HG03571 (cell line): ENCODE measurements at regions not wholly inside any gene's neighbourhood (a gene's known extent, or its start where the extent isn't known, plus 50 kb on each side); places are given as distances from the start of the nearest gene placed in this dataset.

Experiments
- ATAC-seq: cut with Tn5 transposase; IDR thresholded peaks from one replicate; pipeline ENCODE4 v1.9.1; 2021; ENCODE audit not compliant: unreplicated experiment

- no peak for ATAC-seq
Measured at GRCh38 chr4:10336471-10336870, 120.8 kb downstream of the ZNF518B start.

DNA sequence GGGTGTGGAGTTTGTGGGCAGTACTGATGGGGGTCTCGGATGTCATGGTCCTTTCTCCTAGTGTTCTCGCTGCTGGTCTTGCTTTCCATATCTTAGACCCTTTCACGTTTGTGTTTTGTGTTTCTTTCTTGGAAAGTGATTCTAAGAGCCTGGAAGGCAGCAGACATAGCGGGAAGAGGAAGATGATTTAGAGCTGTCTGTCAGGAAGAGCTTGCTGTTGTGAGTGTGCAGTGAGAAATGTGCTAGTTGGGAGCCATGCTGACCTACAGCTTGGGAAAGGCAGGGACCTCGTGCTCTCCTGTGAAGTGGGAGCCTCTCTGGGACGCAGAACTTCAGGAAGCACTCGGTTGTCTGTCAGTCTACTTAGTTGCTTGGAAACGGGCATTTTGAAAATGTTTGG lies 122.2 kb downstream of the ZNF518B start:
- ATAC-seq = no peak

DNA sequence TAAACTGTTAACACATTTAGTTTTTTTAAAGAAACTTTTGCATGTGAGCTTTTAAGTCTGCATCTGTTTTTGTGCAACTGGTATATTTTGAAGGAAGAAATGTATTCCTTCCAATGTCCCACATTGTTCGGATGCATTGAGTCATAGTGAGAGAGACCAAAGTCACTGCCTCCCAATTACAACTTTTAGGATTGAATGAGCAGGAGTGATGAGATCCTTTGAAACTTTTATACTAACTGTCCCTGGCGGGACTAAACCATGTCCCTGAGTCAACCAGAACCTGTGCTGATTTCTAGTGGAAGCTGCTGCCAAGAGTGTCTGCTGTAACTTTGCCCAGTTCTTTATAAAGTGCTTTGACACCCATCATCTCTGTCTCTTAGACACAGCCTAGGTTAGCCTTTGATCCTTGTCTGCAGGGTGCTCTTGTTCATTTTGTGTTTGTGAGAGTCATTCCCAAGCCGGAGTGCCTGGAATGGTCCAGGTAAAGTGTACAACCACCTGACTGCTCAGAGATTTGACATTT lies 122.7 kb downstream of the ZNF518B start:
- no peak for ATAC-seq

DNA sequence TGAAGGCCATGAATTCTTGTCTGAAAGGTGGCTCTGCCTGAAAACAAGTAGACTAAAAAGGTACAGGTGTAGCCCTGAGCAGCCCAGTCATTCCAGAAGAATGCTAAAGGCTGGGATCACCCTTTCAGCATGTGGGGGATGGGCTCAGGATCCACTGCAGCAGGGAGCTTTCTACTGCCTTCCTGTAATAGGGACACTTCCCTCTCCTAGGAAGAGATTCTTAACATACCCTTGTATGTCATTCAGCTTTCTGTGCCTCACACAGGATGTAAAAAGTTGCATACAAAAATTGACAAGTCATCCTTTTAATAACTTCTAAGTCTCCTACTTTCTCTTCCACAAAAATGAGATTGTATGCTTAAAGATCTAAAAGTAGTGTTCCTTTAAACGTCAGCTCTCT lies 123.3 kb downstream of the ZNF518B start:
- no peak for ATAC-seq

- ATAC-seq = no peak
Measured at GRCh38 chr4:10326075-10326474, 131.2 kb downstream of the ZNF518B start.

- ATAC-seq = no peak
Measured at GRCh38 chr4:10321931-10322330, 135.3 kb downstream of the ZNF518B start.

DNA sequence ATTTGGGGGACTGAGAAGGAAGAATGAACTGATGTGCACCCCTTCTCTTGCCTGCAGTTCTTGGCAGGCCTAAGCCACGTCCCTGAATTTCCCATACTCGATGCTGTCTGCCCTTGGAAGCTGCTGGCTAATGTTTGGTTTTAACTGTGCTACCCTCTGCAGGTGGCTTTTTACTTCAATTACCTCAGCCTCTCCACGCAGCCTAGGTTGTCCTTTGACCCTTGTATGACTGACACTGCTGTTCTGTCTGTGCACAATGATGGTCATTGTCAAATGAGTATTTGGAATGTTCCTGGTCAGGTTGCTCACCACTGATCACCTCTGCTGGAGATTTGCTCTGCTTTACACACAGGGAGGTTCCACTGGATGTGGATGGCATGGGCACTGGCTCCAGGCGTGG lies 137.1 kb downstream of the ZNF518B start:
- no peak for ATAC-seq

- ATAC-seq = no peak
Measured at GRCh38 chr4:10317345-10317744, 139.9 kb downstream of the ZNF518B start.

DNA sequence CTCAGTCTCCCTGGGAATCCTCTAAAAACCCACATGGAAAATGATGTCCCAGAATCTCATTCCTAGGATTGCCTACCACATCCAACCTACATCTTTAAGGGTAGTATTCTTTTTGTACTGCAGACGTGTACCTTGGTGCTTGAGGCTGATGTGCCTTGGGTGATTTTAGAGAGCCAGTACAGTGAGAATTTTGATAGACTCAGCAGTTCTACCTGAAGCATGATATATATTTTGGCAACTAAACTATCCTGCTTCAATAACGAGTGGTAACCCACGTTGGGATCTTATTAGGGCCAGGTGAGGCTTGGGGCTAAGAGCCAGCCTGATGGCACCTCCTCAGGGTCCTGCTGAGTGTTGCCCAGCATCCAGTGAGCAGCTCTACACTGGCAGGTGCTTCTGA lies 140.4 kb downstream of the ZNF518B start:
- no peak for ATAC-seq

DNA sequence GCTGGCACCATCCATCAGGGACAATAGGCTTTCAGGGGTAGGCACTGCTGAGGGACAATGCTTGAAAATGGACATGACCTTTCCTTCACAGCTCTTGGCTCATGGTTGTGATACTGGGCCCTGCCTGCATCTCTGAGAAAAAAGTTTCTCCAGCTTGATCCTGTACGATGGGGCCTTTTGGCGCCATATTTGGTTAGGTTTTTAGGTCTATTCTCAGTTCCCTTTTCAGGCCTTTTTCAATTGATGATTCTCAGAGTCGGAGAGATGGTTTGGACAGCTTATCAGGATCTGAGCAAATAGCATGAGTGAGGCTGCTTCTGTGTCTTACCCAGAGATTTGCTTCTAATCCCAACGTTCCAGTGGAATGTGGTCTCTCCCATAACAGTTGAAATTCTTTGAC lies 141.6 kb downstream of the ZNF518B start:
- no peak for ATAC-seq

GRCh38 chr4:10312568-10312967 lies 144.7 kb downstream of the ZNF518B start:
- ATAC-seq = no peak

- no peak for ATAC-seq
Measured at GRCh38 chr4:10311939-10312338, 145.3 kb downstream of the ZNF518B start.

GRCh38 chr4:10305816-10306215 lies 151.4 kb downstream of the ZNF518B start:
- no peak for ATAC-seq

GRCh38 chr4:10303291-10303690 lies 153.9 kb downstream of the ZNF518B start:
- ATAC-seq = no peak

DNA sequence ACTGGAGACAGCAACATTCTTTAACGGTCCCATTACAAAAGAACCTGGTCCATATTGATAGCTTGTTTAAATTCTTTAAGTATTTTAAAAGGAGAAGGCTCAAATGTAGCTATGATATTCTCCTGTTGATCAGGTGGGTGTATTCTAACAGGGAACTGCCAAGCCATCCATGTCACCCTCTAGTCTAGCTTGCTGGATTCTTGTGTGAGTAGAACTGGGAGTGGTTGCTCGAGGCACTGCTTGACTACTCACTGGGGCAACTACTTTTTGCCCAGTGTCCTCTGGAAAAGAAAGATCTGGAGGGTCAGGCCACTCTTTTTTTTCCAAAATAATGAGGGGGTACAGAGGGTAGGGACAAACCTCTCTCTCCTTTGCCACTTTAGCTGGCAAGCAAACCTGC lies 155.1 kb downstream of the ZNF518B start:
- no peak for ATAC-seq

- no peak for ATAC-seq
Measured at GRCh38 chr4:10299601-10300000, 157.6 kb downstream of the ZNF518B start.

DNA sequence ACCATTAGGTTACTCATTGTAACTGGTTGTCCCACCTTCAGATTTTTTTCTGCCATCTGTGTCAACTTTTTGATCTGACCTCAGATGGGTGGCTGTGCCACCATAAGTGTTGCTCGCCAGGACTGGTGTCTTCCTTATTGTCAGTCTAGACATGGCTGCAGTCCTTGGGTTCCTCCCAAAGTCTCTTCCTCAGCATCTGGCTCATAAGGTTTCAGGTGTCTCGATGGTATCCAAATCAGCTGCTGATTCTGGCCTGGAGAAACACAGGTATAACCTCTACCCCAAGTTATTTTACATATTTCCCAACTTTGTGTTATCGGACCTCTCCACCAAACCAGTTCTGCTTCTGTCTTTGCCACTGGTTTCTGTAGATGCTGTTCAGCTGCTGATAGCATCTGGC lies 158.5 kb downstream of the ZNF518B start:
- ATAC-seq = no peak

DNA sequence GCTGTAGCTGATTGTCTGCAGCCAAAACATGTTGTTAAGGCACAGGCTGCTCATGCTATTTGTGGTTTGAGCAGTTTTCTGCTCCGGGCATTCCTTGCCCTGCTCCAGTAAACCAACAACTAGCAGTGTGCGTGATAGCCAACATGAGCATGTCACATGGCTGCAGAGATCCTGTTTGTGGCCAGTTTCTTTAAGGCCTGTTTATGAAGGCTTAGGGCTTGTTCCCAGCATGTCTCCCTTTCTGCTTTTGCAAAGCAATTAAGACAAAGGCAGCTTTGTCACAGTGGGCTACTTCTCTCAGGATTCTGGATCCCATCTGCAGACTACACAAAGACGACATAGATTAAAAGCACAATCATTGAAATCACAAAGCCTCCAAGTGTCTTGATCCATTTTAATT lies 160.5 kb downstream of the ZNF518B start:
- no peak for ATAC-seq

DNA sequence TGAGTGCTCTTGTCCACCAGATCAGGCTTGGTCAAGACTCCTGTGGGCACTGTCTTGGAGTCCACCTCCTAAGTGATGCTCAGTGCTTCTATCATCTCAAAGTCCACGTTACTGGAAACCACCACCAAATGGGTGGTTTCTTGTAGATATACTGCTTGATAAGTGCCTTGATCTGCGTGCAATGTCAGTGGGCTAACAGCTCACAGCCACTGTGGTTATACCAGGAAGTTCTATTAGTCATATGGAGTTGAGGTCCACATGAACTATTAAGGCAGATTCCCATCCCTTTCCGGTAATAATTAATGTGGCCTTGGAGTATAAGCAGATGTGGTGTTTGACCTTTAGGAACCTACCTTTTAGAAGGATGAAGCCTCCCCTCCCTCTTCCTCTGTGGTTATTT lies 161.9 kb downstream of the ZNF518B start:
- no peak for ATAC-seq

- ATAC-seq = no peak
Measured at GRCh38 chr4:10289538-10289906, 167.7 kb downstream of the ZNF518B start.

DNA sequence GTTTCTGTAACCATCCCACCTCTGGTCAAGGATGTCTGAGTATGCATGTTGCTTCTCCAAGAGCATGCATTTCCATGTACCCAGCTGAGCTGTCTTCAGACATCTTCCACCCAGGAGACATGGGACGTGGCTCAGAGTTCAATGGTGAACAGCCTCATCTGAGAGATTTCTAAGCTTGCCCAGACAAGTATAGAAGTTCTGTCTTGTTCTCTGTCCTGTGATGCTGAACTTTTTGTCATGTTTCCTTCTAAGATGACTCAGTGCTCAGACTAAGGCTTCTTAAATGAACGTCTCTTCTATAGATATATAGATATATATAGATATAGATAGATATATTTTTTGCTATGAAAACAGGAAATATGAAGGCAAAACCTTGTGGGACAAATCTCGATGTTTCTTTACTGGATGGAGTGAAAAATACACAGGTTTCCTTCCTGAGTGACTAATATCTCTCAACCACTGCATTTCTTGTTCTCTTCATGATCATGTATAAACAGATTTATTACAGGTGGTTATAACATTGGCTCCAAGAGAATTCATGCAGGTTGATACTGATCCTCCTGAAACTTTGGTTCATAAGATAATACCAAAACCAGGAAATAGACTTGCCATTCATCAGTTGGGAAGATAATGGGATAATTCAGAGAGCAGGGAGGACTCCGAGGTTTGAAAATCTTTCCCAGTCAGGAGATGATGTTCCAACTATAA lies 168.2 kb downstream of the ZNF518B start:
- ATAC-seq = no peak

DNA sequence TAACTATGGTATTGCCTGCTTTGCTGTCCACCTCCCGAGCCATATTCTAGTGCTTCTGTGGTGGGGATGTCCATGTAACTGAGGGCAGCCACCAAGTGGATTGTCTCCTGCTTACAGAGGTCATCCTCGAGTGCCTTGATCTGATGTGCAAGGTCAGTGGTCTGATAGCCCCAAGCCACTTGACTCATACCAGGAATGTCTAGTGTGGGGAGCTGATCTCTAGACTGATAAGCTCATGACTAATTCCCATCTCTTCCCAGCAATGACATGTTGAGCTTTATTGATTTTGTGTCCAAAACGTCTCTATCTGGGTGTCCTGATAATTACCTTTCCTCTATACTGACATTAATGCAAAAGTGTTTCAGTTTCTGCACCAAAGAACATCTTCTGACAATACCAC lies 168.4 kb upstream of the WDR1 start:
- ATAC-seq = no peak

DNA sequence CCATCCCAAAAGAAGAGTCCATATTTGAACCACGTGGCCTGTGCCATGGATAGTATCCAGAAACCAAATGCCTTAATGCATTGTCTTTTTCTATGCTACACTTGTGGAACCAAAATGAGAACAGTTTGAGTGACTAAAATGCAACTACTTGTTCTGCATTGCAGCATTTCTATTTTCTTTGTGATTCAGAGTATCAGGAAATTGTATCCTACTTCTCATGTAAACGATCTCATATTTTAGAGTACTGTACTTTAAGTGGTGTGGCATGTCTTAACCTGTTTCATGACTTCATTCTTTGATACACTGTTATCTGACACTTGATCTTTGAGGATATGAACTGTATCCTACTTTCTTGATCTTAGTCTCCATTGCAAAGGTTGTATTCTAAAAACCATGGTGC lies 167.2 kb upstream of the WDR1 start:
- no peak for ATAC-seq
